ENCODE measurements at regions not wholly inside any gene's neighbourhood (a gene's known extent, or its start where the extent isn't known, plus 50 kb on each side); places are given as distances from the start of the nearest gene placed in this dataset.

DNA sequence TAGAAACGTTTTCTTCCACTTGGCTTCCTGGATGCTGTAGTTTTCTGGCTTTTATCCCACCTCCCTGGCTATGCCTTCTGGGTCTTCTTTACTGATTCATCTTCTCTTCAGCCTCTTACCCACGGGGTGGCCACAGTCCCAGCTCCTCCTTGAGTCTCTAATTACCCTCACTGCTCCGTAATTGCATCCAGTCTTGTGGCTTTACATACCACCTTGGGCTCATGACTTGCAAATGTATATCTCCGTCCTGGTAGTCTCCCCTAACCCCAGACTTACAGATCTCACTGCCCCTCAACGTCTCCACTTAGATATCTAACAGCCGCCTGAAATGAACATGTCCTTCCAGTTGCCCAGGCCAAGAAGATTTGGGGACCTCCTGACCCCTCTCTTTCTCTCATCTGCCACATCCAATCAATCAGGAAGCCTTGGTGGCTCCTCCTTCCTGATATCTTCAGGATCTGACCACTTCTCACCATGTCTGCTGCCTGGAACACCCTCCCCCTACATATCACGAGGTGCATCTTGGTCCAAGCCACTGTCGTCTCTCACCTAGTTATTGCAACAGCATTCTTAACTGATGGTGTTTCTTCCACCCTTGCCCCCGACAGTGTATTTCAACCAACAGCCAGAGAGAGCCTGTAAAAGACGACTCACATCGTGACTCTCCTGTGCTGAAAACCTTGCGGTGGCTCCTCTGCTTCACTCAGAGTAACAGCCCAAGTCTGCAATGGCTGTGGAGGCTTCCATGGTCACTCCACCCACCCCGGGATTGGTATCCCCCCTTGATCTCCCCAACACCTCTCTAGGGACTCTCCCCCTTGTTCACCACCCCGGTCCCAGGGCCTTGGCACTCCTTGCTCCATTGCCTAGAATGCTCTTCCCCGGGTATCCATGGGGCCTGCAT, 219.0 kb upstream of the POU3F1 start (continued):
- TF ChIP-seq SPI1 (IDR thresholded peaks at IDR 0.05; ENCODE audit: borderline replicate concordance, low read depth, low read length) (0 out of 2 replicates have a peak, but pooled peaks have one; percentile 62), C11orf30 (IDR thresholded peaks at IDR 0.05; ENCODE audit: low read depth) (peak; percentile 33; the same call in 1 of the 2 replicates), FOSL1 (tag; conservative IDR thresholded peaks at IDR 0.05) (0 out of 2 replicates have a peak, but pooled peaks have one; percentile 27), ZNF316 (IDR thresholded peaks at IDR 0.05) (peak; percentile 27; the same call in 1 of the 2 replicates), TAF15 (IDR thresholded peaks at IDR 0.05; ENCODE audit: low read depth, low read length) (no peak), HDAC3 (IDR thresholded peaks at IDR 0.05; ENCODE audit: borderline replicate concordance, partially characterized antibody) (no peak), HNRNPK (IDR thresholded peaks at IDR 0.05; ENCODE audit: low read depth, low read length, poor library complexity, severe bottlenecking) (no peak), MAZ (CRISPR knock-in tag; conservative IDR thresholded peaks at IDR 0.05 in 1 of 2, IDR thresholded peaks at IDR 0.05 in 1 of 2) (peak in 1 of 2 experiments; percentile 73; a peak in 2 of 4 replicates), SMAD1 (IDR thresholded peaks at IDR 0.05; ENCODE audit: low read depth, low read length, partially characterized antibody) (no peak), SRSF9 (IDR thresholded peaks at IDR 0.05; ENCODE audit: borderline replicate concordance, low read depth, low read length) (no peak), TEAD4 (IDR thresholded peaks at IDR 0.05; ENCODE audit: low read length) (peak; percentile 23; the same call in 1 of the 2 replicates), TEAD4 (CRISPR knock-in tag; IDR thresholded peaks at IDR 0.05; ENCODE audit: borderline replicate concordance) (no peak), SMARCA4 (IDR thresholded peaks at IDR 0.05) (peak; percentile 41; the same call in 1 of the 2 replicates), ZNF589 (CRISPR knock-in tag; IDR thresholded peaks at IDR 0.05; ENCODE audit: low read depth) (peak; percentile 81), EWSR1 (IDR thresholded peaks at IDR 0.05; ENCODE audit: borderline replicate concordance, low read depth, partially characterized antibody) (no peak), ZNF133 (CRISPR knock-in tag; IDR thresholded peaks at IDR 0.05) (no peak), CTBP1 (IDR thresholded peaks at IDR 0.05; ENCODE audit: borderline replicate concordance) (peak; percentile 83; the same call in 1 of the 2 replicates), TRIM24 (IDR thresholded peaks at IDR 0.05) (peak; percentile 13 to 63; a peak in 2 of 4 replicates), ATF7 (IDR thresholded peaks at IDR 0.05) (peak; percentile 51; the same call in 1 of the 2 replicates)
- TF ChIP-seq, protein P1, sequence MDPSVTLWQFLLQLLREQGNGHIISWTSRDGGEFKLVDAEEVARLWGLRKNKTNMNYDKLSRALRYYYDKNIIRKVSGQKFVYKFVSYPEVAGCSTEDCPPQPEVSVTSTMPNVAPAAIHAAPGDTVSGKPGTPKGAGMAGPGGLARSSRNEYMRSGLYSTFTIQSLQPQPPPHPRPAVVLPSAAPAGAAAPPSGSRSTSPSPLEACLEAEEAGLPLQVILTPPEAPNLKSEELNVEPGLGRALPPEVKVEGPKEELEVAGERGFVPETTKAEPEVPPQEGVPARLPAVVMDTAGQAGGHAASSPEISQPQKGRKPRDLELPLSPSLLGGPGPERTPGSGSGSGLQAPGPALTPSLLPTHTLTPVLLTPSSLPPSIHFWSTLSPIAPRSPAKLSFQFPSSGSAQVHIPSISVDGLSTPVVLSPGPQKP (CRISPR knock-in tag; IDR thresholded peaks at IDR 0.05): no peak
- TF ChIP-seq, protein P2, sequence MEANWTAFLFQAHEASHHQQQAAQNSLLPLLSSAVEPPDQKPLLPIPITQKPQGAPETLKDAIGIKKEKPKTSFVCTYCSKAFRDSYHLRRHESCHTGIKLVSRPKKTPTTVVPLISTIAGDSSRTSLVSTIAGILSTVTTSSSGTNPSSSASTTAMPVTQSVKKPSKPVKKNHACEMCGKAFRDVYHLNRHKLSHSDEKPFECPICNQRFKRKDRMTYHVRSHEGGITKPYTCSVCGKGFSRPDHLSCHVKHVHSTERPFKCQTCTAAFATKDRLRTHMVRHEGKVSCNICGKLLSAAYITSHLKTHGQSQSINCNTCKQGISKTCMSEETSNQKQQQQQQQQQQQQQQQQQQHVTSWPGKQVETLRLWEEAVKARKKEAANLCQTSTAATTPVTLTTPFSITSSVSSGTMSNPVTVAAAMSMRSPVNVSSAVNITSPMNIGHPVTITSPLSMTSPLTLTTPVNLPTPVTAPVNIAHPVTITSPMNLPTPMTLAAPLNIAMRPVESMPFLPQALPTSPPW (CRISPR knock-in tag; IDR thresholded peaks at IDR 0.05): peak; percentile 68
- TF ChIP-seq, protein P3, sequence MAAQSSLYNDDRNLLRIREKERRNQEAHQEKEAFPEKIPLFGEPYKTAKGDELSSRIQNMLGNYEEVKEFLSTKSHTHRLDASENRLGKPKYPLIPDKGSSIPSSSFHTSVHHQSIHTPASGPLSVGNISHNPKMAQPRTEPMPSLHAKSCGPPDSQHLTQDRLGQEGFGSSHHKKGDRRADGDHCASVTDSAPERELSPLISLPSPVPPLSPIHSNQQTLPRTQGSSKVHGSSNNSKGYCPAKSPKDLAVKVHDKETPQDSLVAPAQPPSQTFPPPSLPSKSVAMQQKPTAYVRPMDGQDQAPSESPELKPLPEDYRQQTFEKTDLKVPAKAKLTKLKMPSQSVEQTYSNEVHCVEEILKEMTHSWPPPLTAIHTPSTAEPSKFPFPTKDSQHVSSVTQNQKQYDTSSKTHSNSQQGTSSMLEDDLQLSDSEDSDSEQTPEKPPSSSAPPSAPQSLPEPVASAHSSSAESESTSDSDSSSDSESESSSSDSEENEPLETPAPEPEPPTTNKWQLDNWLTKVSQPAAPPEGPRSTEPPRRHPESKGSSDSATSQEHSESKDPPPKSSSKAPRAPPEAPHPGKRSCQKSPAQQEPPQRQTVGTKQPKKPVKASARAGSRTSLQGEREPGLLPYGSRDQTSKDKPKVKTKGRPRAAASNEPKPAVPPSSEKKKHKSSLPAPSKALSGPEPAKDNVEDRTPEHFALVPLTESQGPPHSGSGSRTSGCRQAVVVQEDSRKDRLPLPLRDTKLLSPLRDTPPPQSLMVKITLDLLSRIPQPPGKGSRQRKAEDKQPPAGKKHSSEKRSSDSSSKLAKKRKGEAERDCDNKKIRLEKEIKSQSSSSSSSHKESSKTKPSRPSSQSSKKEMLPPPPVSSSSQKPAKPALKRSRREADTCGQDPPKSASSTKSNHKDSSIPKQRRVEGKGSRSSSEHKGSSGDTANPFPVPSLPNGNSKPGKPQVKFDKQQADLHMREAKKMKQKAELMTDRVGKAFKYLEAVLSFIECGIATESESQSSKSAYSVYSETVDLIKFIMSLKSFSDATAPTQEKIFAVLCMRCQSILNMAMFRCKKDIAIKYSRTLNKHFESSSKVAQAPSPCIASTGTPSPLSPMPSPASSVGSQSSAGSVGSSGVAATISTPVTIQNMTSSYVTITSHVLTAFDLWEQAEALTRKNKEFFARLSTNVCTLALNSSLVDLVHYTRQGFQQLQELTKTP (IDR thresholded peaks at IDR 0.05; ENCODE audit: low read depth in 1 of 2, partially characterized antibody in 2 of 2): peak in 1 of 2 experiments; percentile 83

All from K562 (cell line).